ENCODE measurements at regions not wholly inside any gene's neighbourhood (a gene's known extent, or its start where the extent isn't known, plus 50 kb on each side); places are given as distances from the start of the nearest gene placed in this dataset.

DNA sequence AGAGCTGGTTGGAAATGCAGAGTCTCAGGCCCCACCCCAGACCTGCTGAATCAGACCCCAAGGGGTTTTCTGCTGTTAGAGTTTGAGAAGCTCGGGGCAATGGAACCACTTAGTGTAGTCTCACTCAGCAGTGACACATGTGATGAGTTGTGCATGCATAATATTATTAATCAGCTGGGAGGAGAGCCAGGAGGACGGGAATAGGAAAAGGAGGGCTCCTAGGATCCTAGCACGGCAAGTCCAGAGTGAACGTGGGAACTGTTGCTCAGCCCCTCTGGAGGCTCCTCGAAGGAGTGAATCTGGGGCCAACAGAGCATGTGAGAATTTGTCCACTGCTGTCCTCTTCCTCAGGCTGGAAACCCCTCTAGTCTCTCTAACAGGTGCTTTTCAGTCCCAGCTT, 87.1 kb downstream of the HS1BP3 start:
- no peak overlapping the region for H3K4me3 ChIP-seq
- TF ChIP-seq, protein P1, sequence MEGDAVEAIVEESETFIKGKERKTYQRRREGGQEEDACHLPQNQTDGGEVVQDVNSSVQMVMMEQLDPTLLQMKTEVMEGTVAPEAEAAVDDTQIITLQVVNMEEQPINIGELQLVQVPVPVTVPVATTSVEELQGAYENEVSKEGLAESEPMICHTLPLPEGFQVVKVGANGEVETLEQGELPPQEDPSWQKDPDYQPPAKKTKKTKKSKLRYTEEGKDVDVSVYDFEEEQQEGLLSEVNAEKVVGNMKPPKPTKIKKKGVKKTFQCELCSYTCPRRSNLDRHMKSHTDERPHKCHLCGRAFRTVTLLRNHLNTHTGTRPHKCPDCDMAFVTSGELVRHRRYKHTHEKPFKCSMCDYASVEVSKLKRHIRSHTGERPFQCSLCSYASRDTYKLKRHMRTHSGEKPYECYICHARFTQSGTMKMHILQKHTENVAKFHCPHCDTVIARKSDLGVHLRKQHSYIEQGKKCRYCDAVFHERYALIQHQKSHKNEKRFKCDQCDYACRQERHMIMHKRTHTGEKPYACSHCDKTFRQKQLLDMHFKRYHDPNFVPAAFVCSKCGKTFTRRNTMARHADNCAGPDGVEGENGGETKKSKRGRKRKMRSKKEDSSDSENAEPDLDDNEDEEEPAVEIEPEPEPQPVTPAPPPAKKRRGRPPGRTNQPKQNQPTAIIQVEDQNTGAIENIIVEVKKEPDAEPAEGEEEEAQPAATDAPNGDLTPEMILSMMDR (IDR thresholded peaks at IDR 0.05), result no peak
- H3K27ac ChIP-seq, result no peak overlapping the region
- no peak for DNase-seq (ENCODE audit: low spot score)

DNA sequence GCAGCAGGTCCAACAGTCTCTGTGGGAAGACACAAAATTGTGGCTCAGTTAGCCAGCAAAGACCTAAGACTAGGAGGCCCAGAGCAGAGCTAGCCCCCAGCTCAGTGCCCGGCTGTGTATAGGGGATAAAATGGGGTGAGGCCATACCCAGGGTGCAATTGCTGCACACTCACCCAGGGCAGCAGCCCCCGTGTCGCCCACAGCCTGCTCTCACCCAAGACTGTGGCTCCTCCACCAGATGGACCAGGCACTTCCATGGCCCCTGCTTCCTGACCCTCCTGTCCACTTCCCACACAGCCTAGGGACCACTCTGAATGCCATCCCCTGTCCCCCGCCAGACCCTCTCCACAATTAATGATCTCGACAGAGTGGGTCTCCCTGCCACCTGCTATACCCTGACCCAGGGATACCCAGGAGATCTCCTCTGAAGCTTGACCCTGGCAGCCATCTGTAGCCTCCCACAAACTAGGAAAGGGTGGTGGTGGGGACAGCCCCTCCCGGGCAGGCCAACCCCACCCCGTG, 85.7 kb downstream of the HS1BP3 start:
- DNase-seq (ENCODE audit: low spot score), result no peak
- peak overlapping the region in 1 of 2 donors; percentile 26 for H3K27ac ChIP-seq
- TF ChIP-seq, protein P1 (IDR thresholded peaks at IDR 0.05), result no peak
- no peak overlapping the region for H3K4me3 ChIP-seq

DNA sequence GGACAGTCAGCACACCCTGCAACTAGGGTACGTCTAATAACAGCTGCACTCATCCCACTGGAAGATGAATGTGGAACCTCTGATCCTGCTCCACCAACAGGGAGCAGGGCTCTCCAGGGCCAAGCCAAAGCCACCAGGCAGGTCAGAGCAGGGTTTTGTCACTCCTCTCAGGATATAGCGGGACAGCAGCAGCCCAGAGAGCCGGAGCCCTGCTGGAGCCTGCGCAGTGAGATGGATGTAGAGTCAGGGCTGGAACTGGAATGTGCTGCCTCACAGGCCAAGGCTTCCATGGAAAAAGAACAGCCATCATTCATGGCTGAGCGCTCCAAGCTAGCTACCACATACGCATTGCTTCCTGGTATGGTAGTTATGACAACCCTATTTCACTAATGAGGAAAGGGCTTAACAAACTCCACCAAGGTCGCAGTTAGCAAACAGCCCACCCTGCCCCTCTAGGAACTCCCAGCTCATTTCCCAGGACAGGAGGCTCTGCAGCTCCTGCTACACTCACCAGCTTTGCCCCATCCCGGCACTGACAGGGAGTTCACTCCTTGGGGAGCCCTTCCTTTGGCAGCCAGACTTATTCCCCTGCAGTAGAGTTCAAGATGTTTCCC, 85.2 kb downstream of the HS1BP3 start:
- TF ChIP-seq, protein P1 (IDR thresholded peaks at IDR 0.05), result no peak
- no peak for DNase-seq (ENCODE audit: low spot score)
- Histone ChIP-seq H3K27ac (peak overlapping the region in 1 of 2 donors; percentile 26), H3K4me3 (no peak overlapping the region)

DNA sequence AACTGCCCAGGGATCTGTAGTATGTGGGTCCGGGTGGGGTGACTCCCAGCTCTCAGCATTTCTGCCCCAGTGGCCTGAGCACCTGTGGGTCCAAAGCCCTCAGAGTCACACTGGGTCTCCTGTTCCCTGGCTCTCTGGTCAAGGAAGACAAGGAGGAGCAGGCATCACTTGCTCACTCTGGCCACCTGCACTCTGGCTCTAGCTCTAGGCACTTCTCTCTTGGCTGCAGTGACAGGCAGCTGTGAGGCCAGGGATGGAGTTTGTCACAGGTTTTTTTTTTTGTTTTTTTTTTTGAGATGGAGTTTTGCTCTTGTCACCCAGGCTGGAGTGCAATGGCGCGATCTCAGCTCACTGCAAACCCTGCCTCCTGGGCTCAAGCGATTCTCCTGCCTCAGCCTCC, 84.6 kb downstream of the HS1BP3 start:
- H3K4me3 ChIP-seq, result no peak overlapping the region
- TF ChIP-seq, protein P1 (IDR thresholded peaks at IDR 0.05), result no peak
- no peak for DNase-seq (ENCODE audit: low spot score)
- H3K27ac ChIP-seq, result peak overlapping the region in 1 of 2 donors; percentile 26

DNA sequence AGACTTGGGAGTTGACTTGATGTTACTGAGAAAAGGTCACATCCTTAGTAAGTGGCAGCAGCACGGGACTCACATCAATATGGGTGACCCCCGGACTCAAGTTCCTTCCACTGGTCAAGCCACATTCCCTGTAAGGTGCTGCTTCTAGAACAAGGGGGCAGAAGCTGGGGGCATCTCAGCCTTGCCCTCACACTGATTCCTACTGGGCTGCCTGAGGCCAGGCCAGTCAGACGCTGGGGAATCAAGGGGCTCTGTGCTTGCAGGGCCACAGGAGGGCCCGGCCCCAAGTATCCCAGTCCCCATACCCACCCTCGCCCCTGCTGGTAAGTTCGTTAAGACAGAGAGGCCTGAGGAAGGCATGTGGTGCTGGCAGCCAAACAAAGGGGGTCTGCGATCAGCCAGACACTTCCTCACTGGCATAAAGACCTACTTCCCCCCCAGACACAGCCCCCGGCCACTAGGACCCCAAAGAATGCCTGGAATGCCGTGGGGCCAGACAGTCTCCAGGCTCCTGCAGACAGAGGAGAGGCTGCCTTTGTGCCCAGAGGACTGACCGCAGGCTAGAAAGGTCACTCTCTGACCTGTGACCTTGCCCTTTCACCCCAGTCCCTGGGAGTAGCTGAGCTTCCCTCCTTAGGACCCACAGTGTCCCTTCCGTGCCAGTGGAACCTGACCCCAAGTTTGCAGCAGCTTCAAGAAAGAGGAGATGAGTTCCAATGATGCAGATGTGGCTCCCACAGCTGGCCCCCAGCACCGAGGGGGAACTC, 83.6 kb downstream of the HS1BP3 start:
- H3K4me3 ChIP-seq, result no peak overlapping the region
- TF ChIP-seq, protein P1 (IDR thresholded peaks at IDR 0.05), result no peak
- DNase-seq (ENCODE audit: low spot score), result no peak
- peak overlapping the region in 1 of 2 donors; percentile 79 for H3K27ac ChIP-seq
